ENCODE measurements at regions not wholly inside any gene's neighbourhood (a gene's known extent, or its start where the extent isn't known, plus 50 kb on each side); places are given as distances from the start of the nearest gene placed in this dataset.

DNA sequence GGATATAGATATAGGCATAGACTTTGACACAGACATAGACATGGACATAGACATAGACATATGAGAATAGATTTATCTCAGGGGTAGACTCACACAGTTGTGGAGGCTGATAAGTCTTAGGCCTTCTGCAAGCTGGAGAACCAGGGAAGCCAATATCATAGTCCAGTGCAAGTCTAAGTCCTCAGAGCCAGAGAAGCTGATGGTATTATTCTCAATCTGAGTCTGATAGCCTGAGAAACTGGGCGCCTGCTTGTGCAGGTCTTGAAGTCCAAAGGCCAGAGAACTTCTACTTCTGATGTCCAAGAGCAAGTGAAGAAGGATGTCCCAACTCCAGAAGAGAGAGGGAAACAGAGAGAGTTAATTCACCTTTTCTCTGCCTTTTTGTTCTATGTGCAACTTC, 476.5 kb downstream of the SLC6A15 start:
- TF ChIP-seq, protein P1, sequence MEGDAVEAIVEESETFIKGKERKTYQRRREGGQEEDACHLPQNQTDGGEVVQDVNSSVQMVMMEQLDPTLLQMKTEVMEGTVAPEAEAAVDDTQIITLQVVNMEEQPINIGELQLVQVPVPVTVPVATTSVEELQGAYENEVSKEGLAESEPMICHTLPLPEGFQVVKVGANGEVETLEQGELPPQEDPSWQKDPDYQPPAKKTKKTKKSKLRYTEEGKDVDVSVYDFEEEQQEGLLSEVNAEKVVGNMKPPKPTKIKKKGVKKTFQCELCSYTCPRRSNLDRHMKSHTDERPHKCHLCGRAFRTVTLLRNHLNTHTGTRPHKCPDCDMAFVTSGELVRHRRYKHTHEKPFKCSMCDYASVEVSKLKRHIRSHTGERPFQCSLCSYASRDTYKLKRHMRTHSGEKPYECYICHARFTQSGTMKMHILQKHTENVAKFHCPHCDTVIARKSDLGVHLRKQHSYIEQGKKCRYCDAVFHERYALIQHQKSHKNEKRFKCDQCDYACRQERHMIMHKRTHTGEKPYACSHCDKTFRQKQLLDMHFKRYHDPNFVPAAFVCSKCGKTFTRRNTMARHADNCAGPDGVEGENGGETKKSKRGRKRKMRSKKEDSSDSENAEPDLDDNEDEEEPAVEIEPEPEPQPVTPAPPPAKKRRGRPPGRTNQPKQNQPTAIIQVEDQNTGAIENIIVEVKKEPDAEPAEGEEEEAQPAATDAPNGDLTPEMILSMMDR (IDR thresholded peaks at IDR 0.05), result no peak
- no peak for TF ChIP-seq POLR2A (IDR thresholded peaks at IDR 0.05; ENCODE audit: low read length)
- no peak for TF ChIP-seq CHD2 (IDR thresholded peaks at IDR 0.05; ENCODE audit: low read length, partially characterized antibody)
- no peak for TF ChIP-seq EHF (CRISPR knock-in tag; IDR thresholded peaks at IDR 0.05)
- no peak for TF ChIP-seq RAD21 (conservative IDR thresholded peaks at IDR 0.05 in 1 of 2, IDR thresholded peaks at IDR 0.05 in 1 of 2)
- TF ChIP-seq KDM1A (IDR thresholded peaks at IDR 0.05; ENCODE audit: low read depth), result no peak
- no peak for TF ChIP-seq CEBPB (IDR thresholded peaks at IDR 0.05)
- TF ChIP-seq, protein P2, sequence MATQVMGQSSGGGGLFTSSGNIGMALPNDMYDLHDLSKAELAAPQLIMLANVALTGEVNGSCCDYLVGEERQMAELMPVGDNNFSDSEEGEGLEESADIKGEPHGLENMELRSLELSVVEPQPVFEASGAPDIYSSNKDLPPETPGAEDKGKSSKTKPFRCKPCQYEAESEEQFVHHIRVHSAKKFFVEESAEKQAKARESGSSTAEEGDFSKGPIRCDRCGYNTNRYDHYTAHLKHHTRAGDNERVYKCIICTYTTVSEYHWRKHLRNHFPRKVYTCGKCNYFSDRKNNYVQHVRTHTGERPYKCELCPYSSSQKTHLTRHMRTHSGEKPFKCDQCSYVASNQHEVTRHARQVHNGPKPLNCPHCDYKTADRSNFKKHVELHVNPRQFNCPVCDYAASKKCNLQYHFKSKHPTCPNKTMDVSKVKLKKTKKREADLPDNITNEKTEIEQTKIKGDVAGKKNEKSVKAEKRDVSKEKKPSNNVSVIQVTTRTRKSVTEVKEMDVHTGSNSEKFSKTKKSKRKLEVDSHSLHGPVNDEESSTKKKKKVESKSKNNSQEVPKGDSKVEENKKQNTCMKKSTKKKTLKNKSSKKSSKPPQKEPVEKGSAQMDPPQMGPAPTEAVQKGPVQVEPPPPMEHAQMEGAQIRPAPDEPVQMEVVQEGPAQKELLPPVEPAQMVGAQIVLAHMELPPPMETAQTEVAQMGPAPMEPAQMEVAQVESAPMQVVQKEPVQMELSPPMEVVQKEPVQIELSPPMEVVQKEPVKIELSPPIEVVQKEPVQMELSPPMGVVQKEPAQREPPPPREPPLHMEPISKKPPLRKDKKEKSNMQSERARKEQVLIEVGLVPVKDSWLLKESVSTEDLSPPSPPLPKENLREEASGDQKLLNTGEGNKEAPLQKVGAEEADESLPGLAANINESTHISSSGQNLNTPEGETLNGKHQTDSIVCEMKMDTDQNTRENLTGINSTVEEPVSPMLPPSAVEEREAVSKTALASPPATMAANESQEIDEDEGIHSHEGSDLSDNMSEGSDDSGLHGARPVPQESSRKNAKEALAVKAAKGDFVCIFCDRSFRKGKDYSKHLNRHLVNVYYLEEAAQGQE (IDR thresholded peaks at IDR 0.05), result no peak

Measured in A549 (cell line).